NOMO-1 (cell line): ENCODE measurements at regions not wholly inside any gene's neighbourhood (a gene's known extent, or its start where the extent isn't known, plus 50 kb on each side); places are given as distances from the start of the nearest gene placed in this dataset.

Source experiments
- DNase-seq, 2 experiments: peaks; one replicate each; lab custom pipeline; 2025; ENCODE audit not compliant: unreplicated experiment in 2 of 2; lab: John Stamatoyannopoulos, UW

GRCh38 chrX:78213331-78213730 is 73.9 kb upstream of the TAF9B start:
- no peak for DNase-seq

- peak in 1 of 2 experiments; percentile 0 for DNase-seq
Observed at GRCh38 chrX:78199851-78200250, 60.4 kb upstream of the TAF9B start.
